ENCODE measurements at regions not wholly inside any gene's neighbourhood (a gene's known extent, or its start where the extent isn't known, plus 50 kb on each side); places are given as distances from the start of the nearest gene placed in this dataset.

- no peak for DNase-seq
Observed at GRCh38 chr15:70361891-70362290, 264.2 kb upstream of the TLE3 start.

GRCh38 chr15:70361106-70361505 is 263.4 kb upstream of the TLE3 start:
- no peak for DNase-seq

- no peak for DNase-seq
Observed at GRCh38 chr15:70358871-70359647, 261.3 kb upstream of the TLE3 start.

GRCh38 chr15:70358011-70358819 is 260.5 kb upstream of the TLE3 start:
- no peak for DNase-seq

GRCh38 chr15:70357453-70357852 is 259.7 kb upstream of the TLE3 start:
- no peak for DNase-seq

GRCh38 chr15:70356919-70357318 is 259.2 kb upstream of the TLE3 start:
- no peak for DNase-seq

GRCh38 chr15:70356062-70356860 is 258.5 kb upstream of the TLE3 start:
- DNase-seq, result no peak

GRCh38 chr15:70355275-70355795 is 257.6 kb upstream of the TLE3 start:
- no peak for DNase-seq

GRCh38 chr15:70354346-70354905 is 256.7 kb upstream of the TLE3 start:
- DNase-seq, result no peak

- DNase-seq, result no peak
Observed at GRCh38 chr15:70353606-70354345, 256.1 kb upstream of the TLE3 start.

- no peak for DNase-seq
Observed at GRCh38 chr15:70351941-70352774, 254.4 kb upstream of the TLE3 start.

- no peak for DNase-seq
Observed at GRCh38 chr15:70351391-70351790, 253.7 kb upstream of the TLE3 start.

GRCh38 chr15:70348581-70349344 is 251.0 kb upstream of the TLE3 start:
- DNase-seq, result peak; percentile 93

- no peak for DNase-seq
Observed at GRCh38 chr15:70348226-70348543, 250.5 kb upstream of the TLE3 start.

- no peak for DNase-seq
Observed at GRCh38 chr15:70347321-70348225, 249.9 kb upstream of the TLE3 start.

- no peak for DNase-seq
Observed at GRCh38 chr15:70345251-70346019, 247.7 kb upstream of the TLE3 start.

GRCh38 chr15:70344666-70345065 is 246.9 kb upstream of the TLE3 start:
- DNase-seq, result no peak

GRCh38 chr15:70343961-70344621 is 246.4 kb upstream of the TLE3 start:
- DNase-seq, result no peak
